HCT116 (cell line): ENCODE measurements at regions not wholly inside any gene's neighbourhood (a gene's known extent, or its start where the extent isn't known, plus 50 kb on each side); places are given as distances from the start of the nearest gene placed in this dataset.
"Not testable (repeated sequence)": the region's sequence is repeated elsewhere in the genome, so short reads cannot be mapped to it uniquely, and the experiment has no call there.

Experiments used
- CEBPB ChIP-seq: IDR thresholded peaks from 2 replicates; pipeline ENCODE4 v1.6.1; 2012; ENCODE audit warnings: low read depth
- EGR1 ChIP-seq: IDR thresholded peaks from 2 replicates; pipeline ENCODE4 v1.6.1; 2012; ENCODE audit warnings: low read depth
- EZH2 ChIP-seq: fragments of 200-600 bp; sonication (generic); IDR thresholded peaks from 2 replicates; pipeline ENCODE4 v1.6.1; 2017; ENCODE audit warnings: antibody characterized with exemption, mixed run types
- EZH2phosphoT487 ChIP-seq: fragments of 200-600 bp; IDR thresholded peaks from 2 replicates; pipeline ENCODE4 v1.6.1; 2018; ENCODE audit warnings: antibody characterized with exemption, borderline replicate concordance
- JUND ChIP-seq: IDR thresholded peaks from 2 replicates; pipeline ENCODE4 v1.6.1; 2012
- POLR2AphosphoS5 ChIP-seq: IDR thresholded peaks from 2 replicates; pipeline ENCODE4 v1.6.1; 2011; ENCODE audit warnings: mild to moderate bottlenecking, low read depth, low read length, moderate library complexity
- SP1 ChIP-seq: IDR thresholded peaks from 2 replicates; pipeline ENCODE4 v1.6.1; 2012; ENCODE audit warnings: low read depth
- YY1 ChIP-seq: IDR thresholded peaks from 2 replicates; pipeline ENCODE4 v1.6.1; 2011; ENCODE audit warnings: low read length, low read depth, moderate library complexity, mild to moderate bottlenecking; ENCODE audit not compliant: insufficient replicate concordance; ENCODE audit errors: extremely low read depth
- TF ChIP-seq, protein P1 (sequence below), 3 experiments: fragments of 200-600 bp in 1 of 3; sonication (generic) in 1 of 3; IDR thresholded peaks in 2 of 3; conservative IDR thresholded peaks in 1 of 3; 2 replicates each; pipeline ENCODE4 v1.5.1; 2012 to 2017; ENCODE audit warnings: low read depth in 2 of 3, low read length in 2 of 3, antibody characterized with exemption in 1 of 3, borderline replicate concordance in 1 of 3, control low read depth in 1 of 3, mild to moderate bottlenecking in 1 of 3, mixed read lengths in 1 of 3, mixed run types in 1 of 3, moderate library complexity in 1 of 3; ENCODE audit not compliant: insufficient read depth in 1 of 3
- TF ChIP-seq, protein P2 (sequence below): IDR thresholded peaks from 2 replicates; pipeline ENCODE4 v1.6.1; 2012
- TF ChIP-seq, protein P3 (sequence below): IDR thresholded peaks from 2 replicates; pipeline ENCODE4 v1.6.1; 2012; ENCODE audit warnings: low read depth

DNA sequence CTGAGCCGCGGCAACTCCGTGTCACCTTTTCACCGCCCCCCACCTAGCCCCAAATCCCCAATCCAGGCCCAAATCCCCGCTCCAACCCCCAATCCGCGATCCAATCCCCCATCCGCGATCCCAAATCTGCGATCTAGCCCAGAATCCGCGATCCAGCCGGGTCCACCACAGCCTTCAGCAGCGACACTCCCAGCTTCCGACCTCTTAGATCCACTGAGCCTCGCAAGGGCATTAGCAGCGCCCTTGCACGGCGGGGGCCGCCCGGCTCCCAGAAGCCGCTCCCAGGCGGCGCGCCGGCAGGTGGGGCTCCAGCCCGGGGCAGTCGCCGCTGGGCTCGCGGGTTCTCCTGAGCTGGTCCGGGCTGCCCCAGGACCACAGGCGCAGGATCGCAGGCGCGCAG, 116.1 kb upstream of the TPTE start:
- TF ChIP-seq POLR2AphosphoS5, YY1, SP1, CEBPB, EZH2, EZH2phosphoT487, JUND, EGR1: not testable (repeated sequence)
- TF ChIP-seq, protein P1, sequence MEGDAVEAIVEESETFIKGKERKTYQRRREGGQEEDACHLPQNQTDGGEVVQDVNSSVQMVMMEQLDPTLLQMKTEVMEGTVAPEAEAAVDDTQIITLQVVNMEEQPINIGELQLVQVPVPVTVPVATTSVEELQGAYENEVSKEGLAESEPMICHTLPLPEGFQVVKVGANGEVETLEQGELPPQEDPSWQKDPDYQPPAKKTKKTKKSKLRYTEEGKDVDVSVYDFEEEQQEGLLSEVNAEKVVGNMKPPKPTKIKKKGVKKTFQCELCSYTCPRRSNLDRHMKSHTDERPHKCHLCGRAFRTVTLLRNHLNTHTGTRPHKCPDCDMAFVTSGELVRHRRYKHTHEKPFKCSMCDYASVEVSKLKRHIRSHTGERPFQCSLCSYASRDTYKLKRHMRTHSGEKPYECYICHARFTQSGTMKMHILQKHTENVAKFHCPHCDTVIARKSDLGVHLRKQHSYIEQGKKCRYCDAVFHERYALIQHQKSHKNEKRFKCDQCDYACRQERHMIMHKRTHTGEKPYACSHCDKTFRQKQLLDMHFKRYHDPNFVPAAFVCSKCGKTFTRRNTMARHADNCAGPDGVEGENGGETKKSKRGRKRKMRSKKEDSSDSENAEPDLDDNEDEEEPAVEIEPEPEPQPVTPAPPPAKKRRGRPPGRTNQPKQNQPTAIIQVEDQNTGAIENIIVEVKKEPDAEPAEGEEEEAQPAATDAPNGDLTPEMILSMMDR (IDR thresholded peaks at IDR 0.05 in 2 of 3, conservative IDR thresholded peaks at IDR 0.05 in 1 of 3; ENCODE audit: borderline replicate concordance in 1 of 3, insufficient read depth in 1 of 3, low read depth in 2 of 3, low read length in 2 of 3) = not testable (repeated sequence)
- TF ChIP-seq, protein P2, sequence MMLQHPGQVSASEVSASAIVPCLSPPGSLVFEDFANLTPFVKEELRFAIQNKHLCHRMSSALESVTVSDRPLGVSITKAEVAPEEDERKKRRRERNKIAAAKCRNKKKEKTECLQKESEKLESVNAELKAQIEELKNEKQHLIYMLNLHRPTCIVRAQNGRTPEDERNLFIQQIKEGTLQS = not testable (repeated sequence)
- TF ChIP-seq, protein P3, sequence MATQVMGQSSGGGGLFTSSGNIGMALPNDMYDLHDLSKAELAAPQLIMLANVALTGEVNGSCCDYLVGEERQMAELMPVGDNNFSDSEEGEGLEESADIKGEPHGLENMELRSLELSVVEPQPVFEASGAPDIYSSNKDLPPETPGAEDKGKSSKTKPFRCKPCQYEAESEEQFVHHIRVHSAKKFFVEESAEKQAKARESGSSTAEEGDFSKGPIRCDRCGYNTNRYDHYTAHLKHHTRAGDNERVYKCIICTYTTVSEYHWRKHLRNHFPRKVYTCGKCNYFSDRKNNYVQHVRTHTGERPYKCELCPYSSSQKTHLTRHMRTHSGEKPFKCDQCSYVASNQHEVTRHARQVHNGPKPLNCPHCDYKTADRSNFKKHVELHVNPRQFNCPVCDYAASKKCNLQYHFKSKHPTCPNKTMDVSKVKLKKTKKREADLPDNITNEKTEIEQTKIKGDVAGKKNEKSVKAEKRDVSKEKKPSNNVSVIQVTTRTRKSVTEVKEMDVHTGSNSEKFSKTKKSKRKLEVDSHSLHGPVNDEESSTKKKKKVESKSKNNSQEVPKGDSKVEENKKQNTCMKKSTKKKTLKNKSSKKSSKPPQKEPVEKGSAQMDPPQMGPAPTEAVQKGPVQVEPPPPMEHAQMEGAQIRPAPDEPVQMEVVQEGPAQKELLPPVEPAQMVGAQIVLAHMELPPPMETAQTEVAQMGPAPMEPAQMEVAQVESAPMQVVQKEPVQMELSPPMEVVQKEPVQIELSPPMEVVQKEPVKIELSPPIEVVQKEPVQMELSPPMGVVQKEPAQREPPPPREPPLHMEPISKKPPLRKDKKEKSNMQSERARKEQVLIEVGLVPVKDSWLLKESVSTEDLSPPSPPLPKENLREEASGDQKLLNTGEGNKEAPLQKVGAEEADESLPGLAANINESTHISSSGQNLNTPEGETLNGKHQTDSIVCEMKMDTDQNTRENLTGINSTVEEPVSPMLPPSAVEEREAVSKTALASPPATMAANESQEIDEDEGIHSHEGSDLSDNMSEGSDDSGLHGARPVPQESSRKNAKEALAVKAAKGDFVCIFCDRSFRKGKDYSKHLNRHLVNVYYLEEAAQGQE = not testable (repeated sequence)
